SK-N-MC (cell line): ENCODE measurements at regions not wholly inside any gene's neighbourhood (a gene's known extent, or its start where the extent isn't known, plus 50 kb on each side); places are given as distances from the start of the nearest gene placed in this dataset.

Experiments used
- EZH2 ChIP-seq: fragments of 200-600 bp; sonication (generic); IDR thresholded peaks from one replicate; pipeline ENCODE4 v1.6.1; 2017; ENCODE audit warnings: antibody characterized with exemption
- POLR2AphosphoS5 ChIP-seq: IDR thresholded peaks from 2 replicates; pipeline ENCODE4 v1.6.1; 2012; ENCODE audit warnings: mild to moderate bottlenecking, low read depth, low read length, borderline replicate concordance

GRCh38 chr7:114182837-114183236 lies 231.8 kb upstream of the FOXP2 start:
- no peak for TF ChIP-seq POLR2AphosphoS5
- no peak for TF ChIP-seq EZH2
